GM10266 (cell line): ENCODE measurements at regions not wholly inside any gene's neighbourhood (a gene's known extent, or its start where the extent isn't known, plus 50 kb on each side); places are given as distances from the start of the nearest gene placed in this dataset.

Experiments used
- DNase-seq: peaks from one replicate; pipeline ENCODE4 v3.0.0; 2012; ENCODE audit errors: extremely low spot score
- TF ChIP-seq, protein P1 (sequence below): IDR thresholded peaks from 2 replicates; pipeline ENCODE4 v1.5.1; 2012; ENCODE audit warnings: mild to moderate bottlenecking, low read depth; ENCODE audit not compliant: control insufficient read depth, insufficient read depth; ENCODE audit errors: missing control alignments

DNA sequence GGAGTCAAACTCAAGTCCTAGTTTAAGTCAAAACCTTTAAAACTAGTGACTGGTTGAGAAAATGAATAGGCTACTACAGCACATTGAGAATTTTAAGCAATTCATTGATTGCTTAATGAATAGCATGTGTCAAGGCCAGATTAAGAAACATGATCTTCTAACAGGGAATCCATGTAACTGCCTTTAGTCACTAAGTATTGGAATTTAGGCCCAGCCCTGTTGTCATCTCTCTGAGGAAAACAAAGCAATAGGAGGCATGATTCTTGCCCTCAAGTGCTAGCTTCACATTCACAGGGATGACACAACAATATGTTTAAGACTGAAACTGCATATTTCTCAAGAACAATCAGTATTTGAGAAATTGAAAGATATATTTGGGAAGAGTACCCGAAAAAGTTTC, 70.0 kb upstream of the PTGS2 start:
- TF ChIP-seq, protein P1, sequence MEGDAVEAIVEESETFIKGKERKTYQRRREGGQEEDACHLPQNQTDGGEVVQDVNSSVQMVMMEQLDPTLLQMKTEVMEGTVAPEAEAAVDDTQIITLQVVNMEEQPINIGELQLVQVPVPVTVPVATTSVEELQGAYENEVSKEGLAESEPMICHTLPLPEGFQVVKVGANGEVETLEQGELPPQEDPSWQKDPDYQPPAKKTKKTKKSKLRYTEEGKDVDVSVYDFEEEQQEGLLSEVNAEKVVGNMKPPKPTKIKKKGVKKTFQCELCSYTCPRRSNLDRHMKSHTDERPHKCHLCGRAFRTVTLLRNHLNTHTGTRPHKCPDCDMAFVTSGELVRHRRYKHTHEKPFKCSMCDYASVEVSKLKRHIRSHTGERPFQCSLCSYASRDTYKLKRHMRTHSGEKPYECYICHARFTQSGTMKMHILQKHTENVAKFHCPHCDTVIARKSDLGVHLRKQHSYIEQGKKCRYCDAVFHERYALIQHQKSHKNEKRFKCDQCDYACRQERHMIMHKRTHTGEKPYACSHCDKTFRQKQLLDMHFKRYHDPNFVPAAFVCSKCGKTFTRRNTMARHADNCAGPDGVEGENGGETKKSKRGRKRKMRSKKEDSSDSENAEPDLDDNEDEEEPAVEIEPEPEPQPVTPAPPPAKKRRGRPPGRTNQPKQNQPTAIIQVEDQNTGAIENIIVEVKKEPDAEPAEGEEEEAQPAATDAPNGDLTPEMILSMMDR = no peak
- no peak for DNase-seq

DNA sequence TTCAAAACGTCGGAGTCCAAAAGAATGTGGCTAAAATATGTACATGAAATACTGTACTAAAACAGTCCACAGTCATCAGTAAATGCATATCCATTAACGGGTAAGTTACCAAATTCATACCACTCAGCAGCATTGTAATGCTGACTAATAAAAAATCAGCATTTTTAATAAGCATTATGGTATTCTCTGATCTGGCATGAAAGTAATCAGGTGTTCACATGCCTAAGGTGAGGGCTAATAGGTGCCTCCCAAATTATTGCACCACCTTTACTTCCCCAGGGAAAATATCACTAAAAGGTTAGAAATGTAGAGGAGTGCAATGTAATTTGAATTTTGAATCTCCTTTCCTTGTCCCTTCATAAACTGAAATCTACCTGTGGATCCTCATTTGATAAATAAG, 69.6 kb upstream of the PTGS2 start:
- DNase-seq = no peak
- TF ChIP-seq, protein P1 = no peak

DNA sequence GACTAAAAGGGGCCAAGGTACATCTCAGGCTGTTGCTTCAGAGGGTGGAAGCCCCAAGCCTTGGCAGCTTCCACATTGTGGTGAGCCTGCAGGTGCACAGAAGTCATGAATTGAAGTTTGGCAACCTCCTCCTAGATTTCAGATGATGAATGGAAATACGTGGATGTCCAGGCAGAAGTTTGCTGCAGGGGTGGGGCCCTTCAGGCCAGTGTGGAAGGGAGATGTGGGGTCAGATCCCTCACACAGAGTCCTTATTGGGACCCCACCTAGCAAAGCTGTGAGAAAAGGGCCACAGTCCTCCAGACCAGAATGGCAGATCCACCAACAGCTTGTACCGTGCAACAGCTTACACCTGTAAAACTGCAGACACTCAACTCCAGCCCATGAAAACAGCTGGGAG, 67.4 kb upstream of the PTGS2 start:
- TF ChIP-seq, protein P1 = no peak
- no peak for DNase-seq

DNA sequence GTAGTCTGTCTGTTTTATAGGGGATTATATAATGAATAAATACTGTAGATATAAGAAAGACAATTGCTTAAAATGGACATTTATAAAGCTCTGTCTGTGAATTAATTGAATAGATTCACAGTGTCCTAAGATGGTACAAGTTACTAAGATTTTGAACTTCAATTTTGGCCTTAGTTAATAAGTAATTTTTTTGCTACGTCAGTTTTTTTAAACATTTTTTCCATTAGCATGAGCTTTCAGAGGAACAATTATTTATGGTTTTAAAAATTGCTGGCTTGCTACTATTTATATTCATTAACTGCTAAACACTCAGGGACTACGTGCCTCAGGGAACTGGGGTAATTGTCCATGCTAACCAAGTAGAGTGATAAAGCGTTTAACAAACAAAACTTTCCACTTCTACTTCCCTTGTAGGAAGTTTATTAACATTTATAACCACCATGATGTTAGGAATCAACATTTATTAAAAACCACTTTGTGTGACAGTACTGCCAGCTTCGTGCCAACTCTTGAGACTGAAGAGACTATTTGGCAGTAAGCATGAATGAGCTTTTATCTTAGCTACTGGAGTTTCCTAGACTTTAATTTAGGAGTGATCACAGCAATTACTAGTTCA, 65.4 kb upstream of the PTGS2 start:
- TF ChIP-seq, protein P1 = no peak
- no peak for DNase-seq

DNA sequence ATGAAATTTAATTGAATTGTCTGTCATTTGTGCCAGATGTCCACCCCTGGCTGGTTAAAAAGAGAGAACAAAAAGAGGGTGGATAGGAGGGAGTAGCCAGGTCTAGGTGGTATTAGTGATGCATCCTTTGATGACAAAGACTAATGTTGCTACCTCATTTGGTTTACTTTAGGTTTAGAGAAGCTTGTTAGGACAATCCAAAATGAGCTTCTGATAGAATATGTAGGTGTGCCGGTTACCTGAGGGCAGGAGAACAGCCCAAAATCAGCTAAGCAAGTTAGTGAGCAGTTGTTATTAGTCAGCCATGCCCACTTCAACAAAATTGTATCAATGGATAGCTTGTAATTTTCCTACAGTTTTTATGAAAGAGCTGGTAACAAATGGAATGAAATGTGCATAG, 61.4 kb upstream of the PTGS2 start:
- DNase-seq = no peak
- TF ChIP-seq, protein P1 = no peak

DNA sequence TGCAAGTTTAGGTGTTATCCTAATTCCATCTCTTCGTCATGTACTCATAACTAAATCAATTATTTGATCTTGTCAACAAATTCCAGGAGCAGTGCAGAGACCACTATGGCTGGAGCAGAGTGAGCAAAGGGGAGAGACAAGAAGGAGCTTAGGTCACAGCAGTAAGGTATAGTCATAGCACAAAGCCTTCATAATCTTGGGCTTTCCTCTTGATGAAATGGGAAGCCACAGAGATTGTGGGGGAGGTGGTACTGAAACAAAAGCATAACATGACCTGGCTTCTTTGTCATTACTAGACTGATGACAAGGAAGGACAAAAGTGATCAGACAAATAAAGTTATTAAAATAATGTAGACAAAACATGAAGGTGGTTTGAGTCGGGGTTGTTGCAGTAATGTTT, 60.1 kb upstream of the PTGS2 start:
- TF ChIP-seq, protein P1 = no peak
- DNase-seq = peak; percentile 26

DNA sequence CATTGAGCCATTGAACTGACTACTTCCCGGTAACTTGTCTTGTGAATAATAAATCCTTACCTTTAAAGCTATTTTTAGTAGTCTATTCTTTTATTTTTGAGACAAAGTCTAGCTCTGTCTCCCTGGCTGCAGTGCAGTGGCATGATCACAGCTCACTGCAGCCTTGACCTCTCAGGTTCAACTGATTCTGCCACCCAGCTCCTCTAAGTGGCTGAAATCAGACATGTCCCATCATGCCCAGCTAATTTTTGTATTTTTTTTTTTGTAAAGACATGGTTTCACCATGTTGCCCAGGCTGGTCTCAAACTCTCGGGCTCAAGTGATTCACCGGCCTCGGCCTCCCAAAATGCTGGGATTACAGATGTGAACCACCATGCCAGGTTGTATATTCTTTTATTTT, 59.3 kb upstream of the PTGS2 start:
- TF ChIP-seq, protein P1 = no peak
- DNase-seq = no peak
